NCI-H2107 (cell line): ENCODE measurements at regions not wholly inside any gene's neighbourhood (a gene's known extent, or its start where the extent isn't known, plus 50 kb on each side); places are given as distances from the start of the nearest gene placed in this dataset.

Experiments
- DNase-seq: peaks from one replicate; lab custom pipeline; 2025; lab: John Stamatoyannopoulos, UW

GRCh38 chr5:133687212-133688061 lies 75.1 kb upstream of the FSTL4 start:
- DNase-seq = no peak

DNA sequence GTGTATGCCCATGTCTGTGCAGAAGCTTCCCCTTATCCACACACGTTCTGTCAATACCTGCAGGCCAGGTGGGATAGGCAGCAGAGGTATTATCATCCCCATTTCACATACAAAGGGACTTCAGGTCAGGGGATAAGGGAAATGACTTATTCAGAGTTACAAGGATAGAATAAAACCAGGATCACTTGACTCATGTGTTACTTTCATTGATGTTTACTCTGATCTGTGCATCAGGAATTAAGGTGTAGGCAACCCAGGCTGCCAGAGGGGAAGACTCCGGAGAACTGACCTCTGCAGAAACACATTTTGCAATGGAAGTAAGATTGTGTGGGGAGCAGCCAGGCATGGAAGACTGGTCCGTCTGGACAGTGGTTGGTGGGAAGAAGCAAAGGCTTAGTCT lies 74.2 kb upstream of the FSTL4 start:
- no peak for DNase-seq

- no peak for DNase-seq
These were observed 73.2 kb upstream of the FSTL4 start for GRCh38 chr5:133685402-133686018.

GRCh38 chr5:133683646-133684596 lies 71.6 kb upstream of the FSTL4 start:
- no peak for DNase-seq

GRCh38 chr5:133682451-133682850 lies 70.1 kb upstream of the FSTL4 start:
- no peak for DNase-seq

- no peak for DNase-seq
These were observed 69.6 kb upstream of the FSTL4 start for GRCh38 chr5:133681896-133682295.

GRCh38 chr5:133680830-133681565 lies 68.7 kb upstream of the FSTL4 start:
- DNase-seq = no peak

- no peak for DNase-seq
These were observed 67.2 kb upstream of the FSTL4 start for GRCh38 chr5:133679534-133679933.

DNA sequence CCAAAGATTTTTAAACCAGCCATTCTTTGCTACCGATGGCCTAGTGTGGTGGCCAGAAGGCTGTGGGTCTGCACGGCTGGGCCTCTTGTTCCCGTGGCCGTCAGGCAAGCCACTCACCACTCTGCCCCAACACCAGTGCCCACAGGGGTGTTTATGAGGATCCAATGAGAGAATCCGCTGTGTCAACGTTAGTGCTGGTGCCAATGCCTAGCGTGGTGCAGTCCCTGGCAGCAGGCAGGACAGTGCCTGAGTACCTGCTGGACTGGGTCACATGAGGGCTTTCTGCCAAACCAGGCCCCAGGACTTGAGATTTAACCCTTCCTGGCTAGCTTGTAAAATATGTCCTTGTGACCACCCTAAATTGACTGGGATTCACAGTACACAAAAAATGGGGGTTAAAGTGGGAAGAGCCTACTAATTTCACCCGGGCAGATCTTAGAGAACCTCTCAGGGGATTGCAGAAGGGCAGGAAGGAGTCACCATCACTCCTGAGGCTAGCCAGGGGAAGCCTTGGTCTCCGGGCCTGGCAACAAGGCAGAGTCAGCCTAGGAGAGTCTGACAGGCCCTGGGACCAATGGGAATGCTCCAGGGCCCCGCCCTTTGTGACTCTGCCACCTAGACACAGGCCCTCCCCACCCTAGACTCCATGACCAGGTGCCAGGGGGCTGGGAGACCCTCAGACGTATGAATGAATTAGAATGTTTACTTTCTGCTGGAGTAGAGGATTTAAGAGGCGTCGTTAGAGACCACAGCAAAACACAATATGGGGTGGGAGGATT lies 63.2 kb upstream of the FSTL4 start:
- no peak for DNase-seq

GRCh38 chr5:133670336-133670735 lies 58.0 kb upstream of the FSTL4 start:
- no peak for DNase-seq

- DNase-seq = no peak
These were observed 57.1 kb upstream of the FSTL4 start for GRCh38 chr5:133669472-133669871.

DNA sequence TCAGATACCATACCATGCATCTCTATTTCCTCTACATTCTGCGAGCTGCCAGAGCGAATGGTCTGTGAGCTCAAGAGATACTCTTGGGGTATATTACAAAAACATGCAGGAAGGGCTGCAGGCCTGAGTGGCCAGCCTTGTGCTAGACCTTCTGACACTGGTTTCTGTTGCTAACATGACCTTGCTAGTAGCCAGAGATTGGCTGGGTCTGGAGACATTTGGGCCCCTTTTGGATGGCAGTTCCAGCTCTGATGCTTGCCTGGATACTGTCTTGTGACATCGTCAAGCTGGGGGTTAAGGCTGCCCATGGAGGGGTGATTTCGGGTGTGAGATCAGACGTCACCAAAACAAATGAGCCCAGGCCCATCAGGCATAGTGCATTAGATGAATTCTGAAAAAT lies 56.1 kb upstream of the FSTL4 start:
- DNase-seq = no peak

DNA sequence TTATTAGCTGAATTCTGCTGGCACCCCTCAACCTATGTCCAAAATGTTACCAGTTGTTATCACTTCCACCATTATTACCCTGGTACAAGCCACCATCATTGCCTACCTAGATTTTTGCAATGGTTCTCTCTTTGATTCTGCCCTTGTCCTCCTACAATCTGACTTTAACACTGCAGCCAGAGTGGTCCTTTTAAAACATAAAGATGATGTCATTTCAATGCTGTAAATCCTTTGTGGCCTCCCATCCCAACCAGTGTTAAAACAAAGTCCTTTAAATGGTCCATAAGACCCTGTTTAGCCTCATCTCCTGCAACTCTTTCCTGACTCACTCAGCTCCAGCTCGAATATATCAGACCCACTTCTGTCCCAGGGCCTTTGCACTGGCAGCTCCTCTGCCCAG lies 54.9 kb upstream of the FSTL4 start:
- DNase-seq = no peak

GRCh38 chr5:133665571-133665970 lies 53.2 kb upstream of the FSTL4 start:
- DNase-seq = no peak

GRCh38 chr5:133664422-133664821 lies 52.1 kb upstream of the FSTL4 start:
- DNase-seq = no peak

GRCh38 chr5:133663397-133664054 lies 51.2 kb upstream of the FSTL4 start:
- DNase-seq = no peak

DNA sequence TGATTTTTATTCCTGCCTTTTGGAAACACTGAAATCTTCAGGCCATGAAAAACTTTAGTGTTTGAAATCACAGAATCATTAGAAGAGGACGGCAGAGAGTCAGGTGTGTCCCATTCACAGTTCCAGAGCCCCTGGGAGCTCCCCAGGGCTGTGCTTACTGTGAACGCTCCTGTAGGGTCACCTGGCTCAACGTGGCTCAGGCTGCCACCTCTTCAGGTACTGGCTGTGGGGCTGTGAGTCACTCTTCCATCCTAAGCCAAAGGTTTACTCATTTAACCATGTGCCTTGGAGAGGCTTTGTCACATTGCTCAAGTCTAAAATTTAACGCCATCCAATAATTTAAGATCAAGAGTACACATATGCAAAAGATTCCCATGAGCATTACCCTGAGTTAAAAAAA lies 50.2 kb upstream of the FSTL4 start:
- DNase-seq = no peak
